Fibroblast of skin of left biceps (primary cell): ENCODE measurements at regions not wholly inside any gene's neighbourhood (a gene's known extent, or its start where the extent isn't known, plus 50 kb on each side); places are given as distances from the start of the nearest gene placed in this dataset.
"Not testable (repeated sequence)": the region's sequence is repeated elsewhere in the genome, so short reads cannot be mapped to it uniquely, and the experiment has no call there.

Experiments used
- DNase-seq, 2 experiments: peaks; one replicate each; pipeline ENCODE4 v3.0.0-alpha.2; 2013; ENCODE audit warnings: low read depth in 2 of 2

DNA sequence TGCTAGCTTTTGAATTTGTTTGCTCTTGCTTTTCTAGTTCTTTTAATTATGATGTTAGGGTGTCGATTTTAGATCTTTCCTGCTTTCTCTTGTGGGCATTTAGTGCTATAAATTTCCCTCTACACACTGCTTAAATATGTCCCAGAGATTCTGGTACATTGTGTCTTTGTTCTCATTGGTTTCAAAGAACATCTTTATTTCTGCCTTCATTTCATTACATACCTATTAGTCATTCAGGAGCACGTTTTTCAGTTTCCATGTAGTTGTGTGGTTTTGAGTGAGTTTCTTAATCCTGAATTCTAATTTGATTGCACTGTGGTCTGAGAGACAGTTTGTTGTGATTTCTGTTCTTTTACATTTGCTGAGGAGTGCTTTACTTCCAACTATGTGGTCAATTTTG, 51.2 kb upstream of the MB21D2 start:
- peak in 1 of 2 experiments; percentile 44 for DNase-seq

DNA sequence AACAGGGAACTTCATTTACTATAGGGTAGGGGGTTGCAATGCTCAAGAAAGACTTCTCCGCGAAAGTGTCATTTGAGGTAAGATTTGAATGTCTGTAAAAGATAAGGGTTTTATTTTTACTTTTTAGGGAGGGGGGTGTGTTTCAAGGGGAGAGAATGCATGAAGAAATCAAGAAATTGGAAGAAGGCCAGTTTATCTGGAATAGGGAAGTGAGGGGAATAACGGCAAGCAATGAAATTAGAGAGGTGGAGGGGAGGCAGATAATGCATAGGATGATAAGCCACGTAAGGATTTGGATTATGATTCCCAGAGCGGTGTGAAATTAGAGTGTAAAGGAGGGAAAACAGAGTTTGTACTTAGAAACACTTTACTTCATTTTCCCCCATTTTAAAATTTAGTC, 63.0 kb upstream of the MB21D2 start:
- DNase-seq, result no peak

DNA sequence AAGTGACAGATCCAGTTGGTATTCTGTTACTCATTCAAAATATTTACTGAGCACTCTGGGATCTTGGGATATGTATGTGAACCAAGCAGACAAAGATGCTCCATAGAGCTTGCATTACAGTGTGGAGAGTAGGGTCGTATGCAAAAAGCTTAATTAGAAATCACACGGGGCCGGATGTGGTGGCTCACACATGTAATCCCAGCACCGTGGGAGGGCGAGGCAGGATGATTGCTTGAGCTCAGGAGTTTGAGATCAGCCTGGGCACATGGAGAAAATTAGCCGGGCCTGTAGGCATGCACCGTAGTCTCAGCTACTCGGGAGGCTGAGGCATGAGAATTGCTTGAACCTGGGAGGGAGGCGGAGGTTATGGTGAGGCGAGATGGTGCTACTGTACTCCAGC, 68.7 kb upstream of the MB21D2 start:
- DNase-seq, result no peak

DNA sequence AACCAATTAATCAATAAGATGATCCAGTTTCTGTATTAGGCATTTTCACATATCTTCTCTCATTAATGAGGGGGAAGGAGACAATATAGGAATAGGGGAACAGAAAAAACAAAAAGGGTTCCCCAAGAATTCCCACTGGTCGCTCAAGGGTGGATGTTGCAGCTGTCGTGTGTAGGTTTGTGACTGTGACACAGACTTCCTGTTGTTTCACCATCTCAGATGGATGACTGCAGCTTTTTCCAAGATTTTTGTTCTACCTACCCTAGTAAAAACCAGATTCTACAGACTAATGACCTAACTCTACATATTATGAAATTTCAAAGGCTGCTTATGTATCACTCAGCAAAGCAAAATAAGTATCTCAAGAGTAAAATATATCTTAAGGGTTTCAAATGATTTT, 73.7 kb upstream of the MB21D2 start:
- DNase-seq, result no peak

DNA sequence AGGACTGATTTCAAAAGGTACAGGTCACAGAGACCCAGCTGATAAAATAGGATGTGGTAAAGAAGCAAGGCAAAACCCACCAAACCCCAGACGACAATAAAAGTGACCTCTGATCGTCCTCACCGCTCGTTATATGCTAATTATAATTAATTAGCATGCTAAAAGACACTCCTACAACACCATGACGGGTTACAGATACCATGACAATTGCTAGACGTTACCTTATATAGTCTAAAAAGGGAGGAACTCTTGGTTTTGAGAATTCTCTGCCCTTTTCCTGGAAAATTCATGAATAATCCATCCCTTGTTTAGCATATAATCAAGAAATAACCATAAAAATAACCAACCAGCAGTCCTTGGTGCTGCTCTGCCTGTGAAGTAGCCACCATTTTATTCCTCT, 74.7 kb upstream of the MB21D2 start:
- DNase-seq, result no peak

DNA sequence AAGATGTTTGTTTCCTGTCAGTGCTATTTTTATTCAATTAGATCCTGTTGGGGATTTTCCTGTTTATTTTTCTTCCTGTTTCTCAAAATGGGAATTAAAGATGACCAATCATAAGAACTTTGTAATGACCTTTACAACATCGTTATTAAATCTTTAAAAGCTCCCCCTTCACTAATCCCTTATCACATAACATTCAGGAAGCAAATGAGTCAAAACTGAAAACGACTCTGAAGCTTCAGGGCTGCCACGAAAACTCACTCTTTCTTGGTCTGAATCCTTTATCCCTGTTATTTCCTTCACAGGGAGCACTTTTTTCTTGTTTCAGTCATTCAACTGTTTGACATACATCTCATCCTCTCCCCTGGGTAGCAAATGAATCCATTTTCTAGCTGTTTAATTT, 75.8 kb upstream of the MB21D2 start:
- DNase-seq, result no peak

DNA sequence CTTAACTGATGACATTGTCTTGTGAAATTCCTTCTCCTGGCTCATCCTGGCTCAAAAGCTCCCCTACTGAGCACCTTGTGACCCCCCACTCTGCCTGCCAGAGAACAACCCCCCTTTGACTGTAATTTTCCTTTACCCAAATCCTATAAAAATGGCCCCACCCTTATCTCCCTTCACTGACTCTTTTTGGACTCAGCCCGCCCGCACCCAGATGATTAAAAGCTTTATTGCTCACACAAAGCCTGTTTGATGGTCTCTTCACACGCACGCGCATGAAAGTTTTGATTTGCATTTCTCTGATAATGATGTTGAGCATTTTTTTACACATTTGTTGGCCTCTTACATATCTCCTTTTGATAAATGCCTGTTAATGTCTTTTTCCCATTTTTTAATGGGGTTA, 83.5 kb upstream of the MB21D2 start:
- not testable (repeated sequence) for DNase-seq

DNA sequence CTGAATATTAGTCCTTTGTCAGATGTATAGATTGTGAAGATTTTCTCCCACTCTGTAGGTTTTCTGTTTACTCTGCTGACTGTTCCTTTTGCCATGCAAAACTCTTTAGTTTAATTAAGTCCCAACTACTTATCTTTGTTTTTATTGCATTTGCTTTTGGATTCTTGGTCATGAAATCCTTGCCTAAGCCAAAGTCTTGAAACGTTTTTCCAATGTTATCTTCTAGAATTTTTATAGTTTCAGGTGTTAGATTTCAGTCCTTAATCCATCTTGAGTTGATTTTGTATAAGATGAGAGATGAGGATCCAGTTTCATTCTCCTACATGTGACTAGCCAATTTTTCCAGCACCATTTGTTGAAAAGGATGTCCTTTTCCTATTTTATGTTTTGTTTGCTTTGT, 86.0 kb upstream of the MB21D2 start:
- not testable (repeated sequence) for DNase-seq

DNA sequence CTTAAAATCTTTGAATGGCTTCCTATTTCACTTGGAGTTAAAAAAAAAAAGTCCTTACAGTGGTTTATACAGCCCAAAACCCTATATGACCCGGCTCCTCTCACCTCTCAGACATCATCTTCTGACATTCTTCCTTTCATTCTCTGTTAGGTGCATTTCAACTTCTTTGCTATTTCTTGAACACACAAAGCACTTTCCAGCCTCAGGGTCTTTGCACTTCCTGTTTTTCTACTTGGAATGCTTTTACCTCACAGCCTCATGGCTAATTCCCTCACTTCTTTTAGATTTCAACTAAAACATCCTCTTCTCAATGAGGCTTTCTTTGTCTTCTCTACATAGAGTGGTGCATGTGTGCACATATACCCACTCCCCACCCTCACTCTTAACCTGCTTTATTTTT, 91.0 kb upstream of the MB21D2 start:
- DNase-seq, result no peak

DNA sequence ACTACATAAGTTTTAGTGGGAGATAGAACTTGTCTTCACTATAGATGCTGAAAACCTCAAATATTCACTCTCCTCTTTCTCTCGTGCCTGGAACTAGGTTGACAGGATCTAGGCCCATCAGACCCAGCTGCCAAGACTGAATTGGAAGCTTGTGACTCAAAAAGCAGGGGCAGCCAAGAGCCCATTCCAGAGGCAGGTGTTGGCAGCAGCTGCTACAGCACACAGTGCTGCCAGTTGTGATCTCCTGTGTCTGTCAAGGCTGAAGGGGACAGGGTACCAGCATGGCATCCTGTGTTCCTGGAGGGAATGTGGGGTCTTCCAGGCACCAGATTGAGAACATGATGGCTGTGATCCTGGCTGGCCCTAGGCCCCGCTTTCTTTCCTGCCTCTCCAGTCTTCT, 92.5 kb upstream of the MB21D2 start:
- DNase-seq, result no peak

DNA sequence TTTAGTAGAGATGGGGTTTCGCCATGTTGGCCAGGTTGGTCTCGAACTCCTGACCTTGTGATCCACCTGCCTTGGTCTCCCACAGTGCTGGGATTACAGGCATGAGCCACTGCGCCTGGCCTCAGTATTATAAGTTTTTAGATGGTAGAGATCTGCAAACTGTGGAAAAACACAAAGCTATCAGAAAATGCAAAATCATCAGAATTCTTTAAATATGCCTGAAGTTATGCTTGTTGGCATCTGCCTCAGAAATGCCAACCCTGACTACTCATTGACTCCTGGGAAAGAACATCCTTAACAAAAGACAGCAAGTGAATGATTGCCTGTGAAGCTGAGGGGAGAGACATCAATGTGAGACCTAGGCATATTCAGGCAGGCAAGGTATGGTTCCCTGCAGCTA, 94.3 kb upstream of the MB21D2 start:
- no peak for DNase-seq

DNA sequence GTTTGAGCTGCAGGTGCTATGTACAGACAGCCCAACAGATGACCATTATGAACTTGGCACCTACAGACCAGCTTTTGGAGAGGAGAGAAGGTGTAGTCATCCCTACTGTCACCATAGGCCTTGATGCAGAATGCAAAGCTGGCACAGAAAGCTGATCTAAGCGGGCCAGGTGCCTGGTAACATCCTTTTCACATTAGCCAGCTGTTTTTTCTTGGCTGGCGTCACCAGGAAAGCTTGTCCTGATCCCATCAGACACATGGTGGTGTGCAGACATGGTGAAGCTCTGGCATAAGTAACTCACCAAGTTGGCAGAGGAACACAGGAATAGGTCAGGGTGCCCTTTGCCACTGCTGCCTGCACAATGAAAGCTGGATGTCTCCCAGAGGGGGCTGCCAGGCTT, 97.2 kb upstream of the MB21D2 start:
- no peak for DNase-seq

DNA sequence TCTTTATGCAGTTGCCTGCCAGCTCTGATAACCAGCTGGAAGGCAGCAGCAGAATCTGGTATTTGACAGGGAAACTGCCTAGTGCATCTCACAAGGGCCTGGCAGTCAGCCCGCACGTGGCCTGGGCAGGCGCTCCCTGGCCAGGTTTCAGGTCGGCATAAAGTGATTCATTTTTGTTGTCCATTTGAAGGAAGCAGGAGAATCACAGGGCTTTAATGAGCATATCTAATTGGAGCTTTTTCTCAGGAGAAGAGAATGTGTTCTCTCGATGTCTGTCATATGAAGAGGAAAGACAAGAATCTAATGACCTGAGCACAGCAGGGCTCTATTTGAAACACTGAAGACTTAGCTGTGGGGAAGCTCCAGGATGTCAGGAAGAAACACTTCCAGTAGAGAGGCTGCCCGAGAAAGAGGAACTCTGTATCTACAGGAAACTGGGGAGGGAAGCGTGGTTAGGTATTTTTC, 98.8 kb upstream of the MB21D2 start:
- DNase-seq, result no peak

DNA sequence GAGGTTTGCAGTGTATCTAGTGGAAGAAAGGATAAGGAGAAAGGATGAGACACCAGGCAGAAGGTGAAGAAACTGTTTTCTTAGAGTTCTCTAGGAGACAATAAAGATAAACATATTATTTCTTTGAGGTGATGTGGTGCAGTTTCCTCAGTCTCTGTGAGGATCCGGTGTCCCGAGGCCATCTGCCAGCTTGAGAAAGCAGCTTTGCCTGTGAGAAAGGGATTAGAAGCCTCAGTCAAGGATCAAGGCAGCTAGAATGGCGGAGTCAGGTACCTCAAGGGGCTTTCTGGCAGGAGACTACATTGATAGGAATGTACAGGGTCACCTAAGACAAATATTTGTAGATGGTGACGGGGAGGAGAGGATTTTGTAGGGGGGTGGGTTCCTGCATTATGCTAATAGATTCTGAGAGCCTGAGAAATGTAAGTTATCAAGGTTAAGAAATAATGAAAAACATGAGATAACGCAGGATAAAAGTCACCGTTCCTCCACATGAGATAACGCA, 103.9 kb upstream of the MB21D2 start:
- no peak for DNase-seq

DNA sequence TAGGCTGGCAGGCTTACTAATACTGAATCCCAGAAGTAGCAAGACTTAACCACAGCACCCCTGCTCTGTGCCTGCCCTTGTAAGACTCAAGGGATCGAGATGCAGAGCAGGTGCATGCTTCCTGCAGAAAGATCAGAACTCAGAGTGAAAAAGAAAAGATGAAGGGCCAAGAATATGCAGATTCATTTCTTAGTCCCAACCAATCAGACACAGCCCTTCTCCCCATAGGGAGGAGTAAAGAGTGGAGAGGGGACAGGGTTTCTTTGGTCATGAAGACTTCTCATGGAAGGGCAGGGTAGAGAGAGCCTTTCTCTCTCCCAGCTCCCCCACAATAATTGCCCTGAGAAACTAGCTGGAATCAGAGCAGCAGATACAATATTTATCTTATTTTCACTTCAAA, 105.6 kb upstream of the MB21D2 start:
- DNase-seq, result no peak

DNA sequence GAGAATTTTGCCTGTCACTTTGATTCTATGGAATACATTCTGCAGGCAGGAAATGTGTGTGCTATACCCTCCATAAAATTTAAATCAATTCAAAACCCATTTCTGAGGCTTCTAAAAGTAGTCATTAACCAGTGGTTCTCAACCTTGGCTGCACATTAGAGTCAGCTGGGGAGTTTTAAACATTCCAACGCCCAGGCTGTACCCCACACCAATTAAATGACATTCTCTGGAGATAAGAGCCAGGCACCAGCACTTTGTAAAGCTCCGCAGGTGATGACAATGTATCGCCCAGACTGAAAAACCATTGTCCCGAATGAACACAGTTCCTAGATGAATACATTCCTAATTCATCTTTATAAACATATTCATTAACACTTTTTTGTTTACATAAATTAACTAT, 110.6 kb upstream of the MB21D2 start:
- DNase-seq, result no peak

DNA sequence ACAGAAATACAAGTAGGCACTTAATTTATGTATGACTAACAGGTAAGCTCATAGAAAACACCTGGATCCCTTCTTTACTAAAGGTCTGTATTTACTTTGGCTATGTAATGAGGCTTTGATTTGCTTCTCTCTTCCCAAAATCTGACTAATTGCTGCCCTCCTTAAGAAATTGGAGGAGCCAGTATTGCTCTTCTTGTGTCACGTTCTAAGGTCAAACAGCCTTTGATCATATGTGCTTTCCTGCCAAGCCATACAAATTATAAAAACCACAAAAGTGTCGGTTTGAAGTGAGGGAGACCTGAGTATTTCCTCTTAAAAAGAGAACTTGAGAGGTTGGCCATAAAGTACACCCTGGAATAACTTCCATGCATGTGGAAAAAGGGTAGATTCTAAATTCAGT, 112.1 kb upstream of the MB21D2 start:
- DNase-seq, result no peak

DNA sequence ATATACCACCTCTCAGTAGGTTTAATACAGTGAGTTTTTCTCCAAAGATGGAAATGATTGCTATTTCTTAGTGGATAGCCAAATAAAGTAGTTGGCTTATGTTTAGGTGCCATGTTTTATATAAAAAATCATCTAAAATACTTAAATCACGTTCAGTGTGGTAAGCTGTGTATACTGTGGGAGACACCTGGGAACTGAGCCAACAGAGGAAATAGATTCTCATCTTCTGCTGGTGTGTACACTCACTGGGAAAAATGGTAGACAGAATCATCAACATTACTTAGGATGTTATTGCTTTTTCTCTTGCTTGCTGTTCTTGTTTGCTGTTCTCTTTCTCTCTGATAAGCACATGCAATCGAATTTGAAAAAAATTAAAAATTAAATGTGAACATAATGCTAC, 112.6 kb upstream of the MB21D2 start:
- no peak for DNase-seq

DNA sequence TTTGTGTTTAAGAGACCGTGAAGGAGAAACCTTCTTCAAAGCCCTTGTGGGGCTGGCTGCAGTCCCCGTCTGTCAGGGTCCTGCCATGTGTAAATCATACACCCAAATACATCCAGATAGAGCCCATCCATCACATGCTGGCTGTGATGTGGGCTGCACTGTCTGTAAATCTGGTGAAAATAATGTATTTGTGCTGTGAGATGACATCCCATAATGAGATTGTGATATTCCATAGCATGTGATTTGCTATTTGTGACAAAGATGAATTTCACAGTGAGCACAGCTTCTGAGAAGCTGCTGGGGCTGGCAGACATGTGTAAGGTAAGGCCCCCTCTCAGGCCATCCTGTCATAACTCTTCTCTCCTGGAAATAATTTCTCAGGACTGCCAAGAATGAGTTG, 114.3 kb upstream of the MB21D2 start:
- no peak for DNase-seq

DNA sequence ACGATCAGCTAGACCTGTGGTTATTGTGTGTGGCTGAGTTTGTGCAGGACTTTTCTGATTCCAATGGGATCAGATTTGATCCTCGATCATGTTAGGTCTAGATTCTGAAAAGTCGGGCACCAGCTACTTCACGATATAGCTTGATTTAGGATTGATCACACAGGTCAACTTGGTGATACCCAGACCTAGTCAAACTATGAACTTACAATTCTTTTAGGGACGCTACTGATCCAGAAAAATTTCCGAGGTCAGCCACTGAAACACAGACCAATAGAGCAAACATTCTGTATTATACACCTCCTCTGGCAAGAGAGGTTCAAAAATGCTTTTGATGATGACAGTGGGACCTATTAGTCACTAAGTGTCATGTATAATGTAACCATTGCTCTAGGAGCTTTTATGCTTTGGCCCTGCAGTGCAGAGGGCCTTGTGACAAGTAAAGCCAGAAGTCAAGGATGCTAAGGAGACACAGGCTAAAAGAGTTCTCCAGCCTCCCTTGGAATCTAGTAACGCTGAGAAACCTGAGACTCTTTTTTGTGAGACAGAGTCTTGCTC, 115.6 kb upstream of the MB21D2 start:
- no peak for DNase-seq

DNA sequence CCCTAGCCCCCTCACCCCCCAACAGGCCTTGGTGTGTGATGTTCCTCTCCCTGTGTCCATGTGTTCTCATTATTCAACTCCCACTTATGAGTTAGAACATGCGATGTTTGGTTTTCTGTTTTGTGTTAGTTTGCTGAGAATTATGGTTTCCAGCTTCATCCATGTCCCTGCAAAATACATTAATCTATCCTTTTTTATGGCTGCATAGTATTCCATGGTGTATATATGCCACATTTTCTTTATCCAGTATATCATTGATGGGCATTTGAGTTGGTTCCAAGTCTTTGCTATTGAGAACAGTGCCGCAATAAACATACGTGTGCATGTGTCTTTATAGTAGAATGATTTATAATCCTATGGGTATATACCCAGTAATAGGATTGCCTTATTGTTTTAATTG, 120.2 kb upstream of the MB21D2 start:
- not testable (repeated sequence) for DNase-seq

DNA sequence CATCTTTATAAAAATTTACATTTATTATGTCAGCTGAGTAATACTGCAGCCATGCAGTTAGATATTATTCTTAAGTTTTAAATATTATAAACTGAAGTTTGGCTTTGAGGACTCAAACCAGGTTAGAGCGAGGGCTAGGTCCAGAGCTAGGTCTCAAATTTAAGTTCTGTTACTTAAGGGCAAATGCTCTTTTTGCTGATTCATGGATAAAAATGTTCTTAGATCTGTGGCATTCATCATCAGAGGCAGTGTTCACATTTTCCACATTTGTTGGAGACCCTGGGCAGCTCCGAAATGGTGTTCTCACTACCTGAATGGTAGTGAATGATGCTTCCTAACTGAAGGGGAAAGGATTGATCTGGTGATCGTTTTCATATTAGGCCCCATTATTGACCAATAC, 121.4 kb upstream of the MB21D2 start:
- DNase-seq, result no peak

DNA sequence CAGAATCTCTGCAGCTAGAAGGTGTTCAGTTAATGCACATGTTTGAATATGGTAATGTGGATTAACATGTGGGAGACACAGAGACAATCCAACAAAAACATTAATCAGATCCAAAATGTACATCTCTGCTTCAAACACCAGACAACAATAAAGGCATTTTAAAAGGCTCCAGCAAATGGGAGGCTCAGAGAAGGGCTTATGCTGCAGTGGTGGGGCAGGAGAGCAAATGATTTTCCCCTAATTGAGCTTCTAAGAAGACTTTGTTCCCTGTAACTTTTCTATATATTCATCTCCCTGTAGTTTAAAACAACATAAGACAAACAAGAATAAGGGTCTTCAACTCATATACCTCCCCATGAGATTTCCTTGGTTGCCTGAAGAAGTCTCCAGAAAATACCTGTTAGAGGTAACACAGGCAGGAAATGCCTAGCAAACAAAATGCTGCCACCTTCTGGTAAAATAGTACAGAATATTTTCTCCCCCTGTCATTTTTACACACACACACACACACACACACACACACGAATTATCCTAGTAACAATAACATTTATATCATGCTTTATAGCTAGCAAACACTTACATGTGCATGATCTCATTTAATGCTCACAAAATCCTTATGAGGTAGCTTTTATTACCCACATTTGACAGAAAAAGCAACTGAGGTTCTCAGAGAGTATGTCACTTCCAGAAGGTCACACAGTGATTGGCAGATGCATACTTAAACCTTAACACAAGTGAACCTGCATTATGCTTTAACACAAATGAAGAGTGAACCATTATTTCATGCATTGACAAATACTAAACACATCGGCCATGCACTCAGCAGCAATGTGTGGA, 123.4 kb upstream of the MB21D2 start:
- DNase-seq, result peak; percentile 15

DNA sequence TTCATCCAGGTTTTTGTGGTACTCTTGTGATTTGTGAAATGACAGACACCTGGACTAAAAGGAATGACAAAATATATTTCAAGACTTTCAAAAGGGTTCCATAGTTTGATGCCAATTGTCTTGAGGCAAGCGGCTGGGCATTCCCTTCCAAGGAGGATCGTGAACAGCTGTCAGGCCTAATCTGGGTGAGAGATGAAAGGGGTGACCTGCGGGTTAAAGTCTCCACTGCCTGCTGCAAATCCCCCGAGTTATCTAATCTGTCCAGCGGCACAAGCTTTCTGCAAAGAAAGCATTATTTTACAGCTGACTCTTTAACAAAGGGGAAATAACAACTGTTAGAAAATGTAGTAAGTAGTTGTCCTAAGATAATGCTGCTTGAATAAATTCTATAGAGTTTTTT, 128.7 kb upstream of the MB21D2 start:
- DNase-seq, result no peak
